ENCODE measurements at regions not wholly inside any gene's neighbourhood (a gene's known extent, or its start where the extent isn't known, plus 50 kb on each side); places are given as distances from the start of the nearest gene placed in this dataset.
"Not testable (repeated sequence)": the region's sequence is repeated elsewhere in the genome, so short reads cannot be mapped to it uniquely, and the experiment has no call there.

GRCh38 chr13:69092615-69093322 lies 1014.9 kb upstream of the ATXN8OS start:
- no peak for DNase-seq (ENCODE audit: low spot score)

- no peak for DNase-seq (ENCODE audit: low spot score)
These were observed 1030.4 kb upstream of the ATXN8OS start for GRCh38 chr13:69077267-69077666.

GRCh38 chr13:69069554-69070133 lies 1038.0 kb upstream of the ATXN8OS start:
- no peak for DNase-seq (ENCODE audit: low spot score)

GRCh38 chr13:69050696-69051095 lies 1056.9 kb upstream of the ATXN8OS start:
- no peak for DNase-seq (ENCODE audit: low spot score)

GRCh38 chr13:69044629-69045028 lies 1063.0 kb upstream of the ATXN8OS start:
- DNase-seq (ENCODE audit: low spot score): no peak

GRCh38 chr13:69040898-69041297 lies 1066.7 kb upstream of the ATXN8OS start:
- no peak for DNase-seq (ENCODE audit: low spot score)

- no peak for DNase-seq (ENCODE audit: low spot score)
These were observed 1071.9 kb upstream of the ATXN8OS start for GRCh38 chr13:69035771-69036170.

GRCh38 chr13:69028936-69029335 lies 1078.7 kb upstream of the ATXN8OS start:
- no peak for DNase-seq (ENCODE audit: low spot score)

- DNase-seq (ENCODE audit: low spot score): no peak
These were observed 1087.5 kb upstream of the ATXN8OS start for GRCh38 chr13:69020120-69020519.

GRCh38 chr13:69018173-69018572 lies 1089.5 kb upstream of the ATXN8OS start:
- not testable (repeated sequence) for DNase-seq (ENCODE audit: low spot score)

GRCh38 chr13:69010789-69011188 lies 1096.8 kb upstream of the ATXN8OS start:
- DNase-seq (ENCODE audit: low spot score): no peak

GRCh38 chr13:69008499-69008898 lies 1099.1 kb upstream of the ATXN8OS start:
- no peak for DNase-seq (ENCODE audit: low spot score)

GRCh38 chr13:68998056-68998455 lies 1109.6 kb upstream of the ATXN8OS start:
- DNase-seq (ENCODE audit: low spot score): no peak

GRCh38 chr13:68996668-68997025 lies 1111.0 kb upstream of the ATXN8OS start:
- no peak for DNase-seq (ENCODE audit: low spot score)

GRCh38 chr13:68995972-68996667 lies 1111.5 kb upstream of the ATXN8OS start:
- DNase-seq (ENCODE audit: low spot score): no peak

GRCh38 chr13:68993154-68993553 lies 1114.5 kb upstream of the ATXN8OS start:
- no peak for DNase-seq (ENCODE audit: low spot score)

- DNase-seq (ENCODE audit: low spot score): no peak
These were observed 1119.5 kb upstream of the ATXN8OS start for GRCh38 chr13:68988176-68988575.

- no peak for DNase-seq (ENCODE audit: low spot score)
These were observed 1120.0 kb upstream of the ATXN8OS start for GRCh38 chr13:68987585-68987984.

GRCh38 chr13:68984688-68985319 lies 1122.8 kb upstream of the ATXN8OS start:
- no peak for DNase-seq (ENCODE audit: low spot score)

GRCh38 chr13:68982961-68983619 lies 1124.5 kb upstream of the ATXN8OS start:
- no peak for DNase-seq (ENCODE audit: low spot score)

GRCh38 chr13:68976287-68976686 lies 1131.3 kb upstream of the ATXN8OS start:
- no peak for DNase-seq (ENCODE audit: low spot score)

- no peak for DNase-seq (ENCODE audit: low spot score)
These were observed 1137.1 kb upstream of the ATXN8OS start for GRCh38 chr13:68970532-68970931.
